ENCODE measurements at regions not wholly inside any gene's neighbourhood (a gene's known extent, or its start where the extent isn't known, plus 50 kb on each side); places are given as distances from the start of the nearest gene placed in this dataset.
"Not testable (repeated sequence)": the region's sequence is repeated elsewhere in the genome, so short reads cannot be mapped to it uniquely, and the experiment has no call there.

GRCh38 chr6:135604035-135604860, 106.7 kb upstream of the AHI1 start:
- no peak for DNase-seq (ENCODE audit: low read depth in 2 of 3, low spot score in 1 of 3)

GRCh38 chr6:135605278-135605790, 107.8 kb upstream of the AHI1 start:
- DNase-seq (ENCODE audit: low read depth in 2 of 3, low spot score in 1 of 3), result no peak

- DNase-seq (ENCODE audit: low read depth in 2 of 3, low spot score in 1 of 3), result no peak
Measured at GRCh38 chr6:135606392-135606791, 108.9 kb upstream of the AHI1 start.

- no peak for DNase-seq (ENCODE audit: low read depth in 2 of 3, low spot score in 1 of 3)
Measured at GRCh38 chr6:135608031-135608430, 110.5 kb upstream of the AHI1 start.

- not testable (repeated sequence) for DNase-seq (ENCODE audit: low read depth in 2 of 3, low spot score in 1 of 3)
Measured at GRCh38 chr6:135610192-135610591, 112.7 kb upstream of the AHI1 start.

- DNase-seq (ENCODE audit: low read depth in 2 of 3, low spot score in 1 of 3), result no peak
Measured at GRCh38 chr6:135616655-135617054, 119.1 kb upstream of the AHI1 start.

- no peak for DNase-seq (ENCODE audit: low read depth in 2 of 3, low spot score in 1 of 3)
Measured at GRCh38 chr6:135617222-135617621, 119.7 kb upstream of the AHI1 start.

- no peak for DNase-seq (ENCODE audit: low read depth in 2 of 3, low spot score in 1 of 3)
Measured at GRCh38 chr6:135622081-135622480, 124.5 kb upstream of the AHI1 start.

- no peak for DNase-seq (ENCODE audit: low read depth in 2 of 3, low spot score in 1 of 3)
Measured at GRCh38 chr6:135623979-135624378, 126.4 kb upstream of the AHI1 start.

GRCh38 chr6:135624402-135625295, 127.1 kb upstream of the AHI1 start:
- DNase-seq (ENCODE audit: low read depth in 2 of 3, low spot score in 1 of 3), result no peak

- DNase-seq (ENCODE audit: low read depth in 2 of 3, low spot score in 1 of 3), result not testable (repeated sequence)
Measured at GRCh38 chr6:135626001-135626400, 128.5 kb upstream of the AHI1 start.

- DNase-seq (ENCODE audit: low read depth in 2 of 3, low spot score in 1 of 3), result no peak
Measured at GRCh38 chr6:135627092-135627715, 129.7 kb upstream of the AHI1 start.

GRCh38 chr6:135630789-135631376, 133.3 kb upstream of the AHI1 start:
- no peak for DNase-seq (ENCODE audit: low read depth in 2 of 3, low spot score in 1 of 3)

- no peak for DNase-seq (ENCODE audit: low read depth in 2 of 3, low spot score in 1 of 3)
Measured at GRCh38 chr6:135631821-135632220, 134.3 kb upstream of the AHI1 start.

- no peak for DNase-seq (ENCODE audit: low read depth in 2 of 3, low spot score in 1 of 3)
Measured at GRCh38 chr6:135633573-135633972, 136.0 kb upstream of the AHI1 start.

- DNase-seq (ENCODE audit: low read depth in 2 of 3, low spot score in 1 of 3), result no peak
Measured at GRCh38 chr6:135637701-135638100, 140.2 kb upstream of the AHI1 start.

GRCh38 chr6:135638108-135638507, 140.6 kb upstream of the AHI1 start:
- no peak for DNase-seq (ENCODE audit: low read depth in 2 of 3, low spot score in 1 of 3)

- no peak for DNase-seq (ENCODE audit: low read depth in 2 of 3, low spot score in 1 of 3)
Measured at GRCh38 chr6:135640048-135640447, 142.5 kb upstream of the AHI1 start.

GRCh38 chr6:135640449-135641111, 143.0 kb upstream of the AHI1 start:
- DNase-seq (ENCODE audit: low read depth in 2 of 3, low spot score in 1 of 3), result no peak

- DNase-seq (ENCODE audit: low read depth in 2 of 3, low spot score in 1 of 3), result no peak
Measured at GRCh38 chr6:135642912-135643311, 145.4 kb upstream of the AHI1 start.

- no peak for DNase-seq (ENCODE audit: low read depth in 2 of 3, low spot score in 1 of 3)
Measured at GRCh38 chr6:135644394-135644793, 146.9 kb upstream of the AHI1 start.
